ENCODE measurements at regions not wholly inside any gene's neighbourhood (a gene's known extent, or its start where the extent isn't known, plus 50 kb on each side); places are given as distances from the start of the nearest gene placed in this dataset.

GRCh38 chr6:109315341-109316110, 66.7 kb downstream of the CD164 start:
- no peaks in the 10 kb centered on the region for H3K4me1 ChIP-seq (ENCODE audit: insufficient read depth, insufficient read length)
- H3K9ac ChIP-seq (ENCODE audit: insufficient read length, low read depth) = no peak overlapping the region
- no peaks in the 10 kb centered on the region for H3K9me3 ChIP-seq (ENCODE audit: insufficient read depth, low read length)
- DNase-seq (ENCODE audit: low read depth, low spot score) = no peak
- H3K27me3 ChIP-seq (ENCODE audit: insufficient read depth, insufficient read length) = no peaks in the 10 kb centered on the region
- no peak overlapping the region for H3K4me3 ChIP-seq (ENCODE audit: insufficient read length, low read depth)
- TF ChIP-seq ZNF274 (IDR thresholded peaks at IDR 0.05; ENCODE audit: low read depth, low read length) (no peak), SUZ12 (IDR thresholded peaks at IDR 0.05; ENCODE audit: extremely low read depth, insufficient read depth, insufficient read length) (no peak), YY1 (IDR thresholded peaks at IDR 0.05; ENCODE audit: insufficient read depth, insufficient read length) (no peak)
- no peaks in the 10 kb centered on the region for H3K36me3 ChIP-seq (ENCODE audit: insufficient read depth, insufficient read length, low read length)

GRCh38 chr6:109314313-109314712, 68.0 kb downstream of the CD164 start:
- no peaks in the 10 kb centered on the region for H3K9me3 ChIP-seq (ENCODE audit: insufficient read depth, low read length)
- no peak for TF ChIP-seq ZNF274 (IDR thresholded peaks at IDR 0.05; ENCODE audit: low read depth, low read length)
- no peak for TF ChIP-seq SUZ12 (IDR thresholded peaks at IDR 0.05; ENCODE audit: extremely low read depth, insufficient read depth, insufficient read length)
- TF ChIP-seq YY1 (IDR thresholded peaks at IDR 0.05; ENCODE audit: insufficient read depth, insufficient read length) = no peak
- no peak overlapping the region for H3K4me3 ChIP-seq (ENCODE audit: insufficient read length, low read depth)
- no peaks in the 10 kb centered on the region for H3K36me3 ChIP-seq (ENCODE audit: insufficient read depth, insufficient read length, low read length)
- DNase-seq (ENCODE audit: low read depth, low spot score) = no peak
- H3K27me3 ChIP-seq (ENCODE audit: insufficient read depth, insufficient read length) = no peaks in the 10 kb centered on the region
- no peak overlapping the region for H3K9ac ChIP-seq (ENCODE audit: insufficient read length, low read depth)
- H3K4me1 ChIP-seq (ENCODE audit: insufficient read depth, insufficient read length) = no peaks in the 10 kb centered on the region

GRCh38 chr6:109313139-109313538, 69.1 kb downstream of the CD164 start:
- Histone ChIP-seq H3K9me3 (ENCODE audit: insufficient read depth, low read length) (no peaks in the 10 kb centered on the region), H3K4me3 (ENCODE audit: insufficient read length, low read depth) (no peak overlapping the region), H3K9ac (ENCODE audit: insufficient read length, low read depth) (no peak overlapping the region), H3K4me1 (ENCODE audit: insufficient read depth, insufficient read length) (no peaks in the 10 kb centered on the region), H3K36me3 (ENCODE audit: insufficient read depth, insufficient read length, low read length) (no peaks in the 10 kb centered on the region), H3K27me3 (ENCODE audit: insufficient read depth, insufficient read length) (no peaks in the 10 kb centered on the region)
- TF ChIP-seq YY1 (IDR thresholded peaks at IDR 0.05; ENCODE audit: insufficient read depth, insufficient read length) = no peak
- no peak for TF ChIP-seq ZNF274 (IDR thresholded peaks at IDR 0.05; ENCODE audit: low read depth, low read length)
- no peak for TF ChIP-seq SUZ12 (IDR thresholded peaks at IDR 0.05; ENCODE audit: extremely low read depth, insufficient read depth, insufficient read length)
- DNase-seq (ENCODE audit: low read depth, low spot score) = no peak

GRCh38 chr6:109311471-109311870, 70.8 kb downstream of the CD164 start:
- H3K9ac ChIP-seq (ENCODE audit: insufficient read length, low read depth) = no peak overlapping the region
- DNase-seq (ENCODE audit: low read depth, low spot score) = no peak
- H3K36me3 ChIP-seq (ENCODE audit: insufficient read depth, insufficient read length, low read length) = no peaks in the 10 kb centered on the region
- H3K4me3 ChIP-seq (ENCODE audit: insufficient read length, low read depth) = no peak overlapping the region
- TF ChIP-seq YY1 (IDR thresholded peaks at IDR 0.05; ENCODE audit: insufficient read depth, insufficient read length) (no peak), ZNF274 (IDR thresholded peaks at IDR 0.05; ENCODE audit: low read depth, low read length) (no peak), SUZ12 (IDR thresholded peaks at IDR 0.05; ENCODE audit: extremely low read depth, insufficient read depth, insufficient read length) (no peak)
- no peaks in the 10 kb centered on the region for H3K27me3 ChIP-seq (ENCODE audit: insufficient read depth, insufficient read length)
- H3K4me1 ChIP-seq (ENCODE audit: insufficient read depth, insufficient read length) = no peaks in the 10 kb centered on the region
- H3K9me3 ChIP-seq (ENCODE audit: insufficient read depth, low read length) = no peaks in the 10 kb centered on the region

GRCh38 chr6:109309917-109310316, 72.3 kb downstream of the CD164 start:
- H3K9me3 ChIP-seq (ENCODE audit: insufficient read depth, low read length) = no peaks in the 10 kb centered on the region

GRCh38 chr6:109308018-109308492, 74.2 kb downstream of the CD164 start:
- H3K27me3 ChIP-seq (ENCODE audit: insufficient read depth, insufficient read length) = no peaks in the 10 kb centered on the region
- no peaks in the 10 kb centered on the region for H3K9me3 ChIP-seq (ENCODE audit: insufficient read depth, low read length)
- DNase-seq (ENCODE audit: low read depth, low spot score) = no peak

More at GRCh38 chr6:109309917-109310316, 72.3 kb downstream of the CD164 start:
- DNase-seq (ENCODE audit: low read depth, low spot score) = no peak
- Histone ChIP-seq H3K4me1 (ENCODE audit: insufficient read depth, insufficient read length) (no peaks in the 10 kb centered on the region), H3K27me3 (ENCODE audit: insufficient read depth, insufficient read length) (no peaks in the 10 kb centered on the region), H3K36me3 (ENCODE audit: insufficient read depth, insufficient read length, low read length) (no peaks in the 10 kb centered on the region), H3K4me3 (ENCODE audit: insufficient read length, low read depth) (no peak overlapping the region), H3K9ac (ENCODE audit: insufficient read length, low read depth) (no peak overlapping the region)
- no peak for TF ChIP-seq ZNF274 (IDR thresholded peaks at IDR 0.05; ENCODE audit: low read depth, low read length)
- TF ChIP-seq SUZ12 (IDR thresholded peaks at IDR 0.05; ENCODE audit: extremely low read depth, insufficient read depth, insufficient read length) = no peak
- TF ChIP-seq YY1 (IDR thresholded peaks at IDR 0.05; ENCODE audit: insufficient read depth, insufficient read length) = no peak

GRCh38 chr6:109306733-109307132, 75.5 kb downstream of the CD164 start:
- Histone ChIP-seq H3K4me1 (ENCODE audit: insufficient read depth, insufficient read length) (peaks cover 2% of the 10 kb centered on the region), H3K27me3 (ENCODE audit: insufficient read depth, insufficient read length) (no peaks in the 10 kb centered on the region), H3K4me3 (ENCODE audit: insufficient read length, low read depth) (no peak overlapping the region), H3K9me3 (ENCODE audit: insufficient read depth, low read length) (no peaks in the 10 kb centered on the region), H3K9ac (ENCODE audit: insufficient read length, low read depth) (no peak overlapping the region), H3K36me3 (ENCODE audit: insufficient read depth, insufficient read length, low read length) (no peaks in the 10 kb centered on the region)
- no peak for DNase-seq (ENCODE audit: low read depth, low spot score)
- TF ChIP-seq ZNF274 (IDR thresholded peaks at IDR 0.05; ENCODE audit: low read depth, low read length) = no peak
- TF ChIP-seq SUZ12 (IDR thresholded peaks at IDR 0.05; ENCODE audit: extremely low read depth, insufficient read depth, insufficient read length) = no peak

More at GRCh38 chr6:109308018-109308492, 74.2 kb downstream of the CD164 start:
- H3K9ac ChIP-seq (ENCODE audit: insufficient read length, low read depth) = no peak overlapping the region
- no peak overlapping the region for H3K4me3 ChIP-seq (ENCODE audit: insufficient read length, low read depth)
- TF ChIP-seq ZNF274 (IDR thresholded peaks at IDR 0.05; ENCODE audit: low read depth, low read length) (no peak), YY1 (IDR thresholded peaks at IDR 0.05; ENCODE audit: insufficient read depth, insufficient read length) (no peak), SUZ12 (IDR thresholded peaks at IDR 0.05; ENCODE audit: extremely low read depth, insufficient read depth, insufficient read length) (no peak)
- H3K36me3 ChIP-seq (ENCODE audit: insufficient read depth, insufficient read length, low read length) = no peaks in the 10 kb centered on the region
- H3K4me1 ChIP-seq (ENCODE audit: insufficient read depth, insufficient read length) = peaks cover 2% of the 10 kb centered on the region
